NCI-H460 (cell line): ENCODE measurements at regions not wholly inside any gene's neighbourhood (a gene's known extent, or its start where the extent isn't known, plus 50 kb on each side); places are given as distances from the start of the nearest gene placed in this dataset.

Source experiments
- DNase-seq: peaks from one replicate; pipeline ENCODE4 v3.0.0-alpha.2; 2016; ENCODE audit warnings: low read depth; ENCODE audit errors: extremely low read depth

DNA sequence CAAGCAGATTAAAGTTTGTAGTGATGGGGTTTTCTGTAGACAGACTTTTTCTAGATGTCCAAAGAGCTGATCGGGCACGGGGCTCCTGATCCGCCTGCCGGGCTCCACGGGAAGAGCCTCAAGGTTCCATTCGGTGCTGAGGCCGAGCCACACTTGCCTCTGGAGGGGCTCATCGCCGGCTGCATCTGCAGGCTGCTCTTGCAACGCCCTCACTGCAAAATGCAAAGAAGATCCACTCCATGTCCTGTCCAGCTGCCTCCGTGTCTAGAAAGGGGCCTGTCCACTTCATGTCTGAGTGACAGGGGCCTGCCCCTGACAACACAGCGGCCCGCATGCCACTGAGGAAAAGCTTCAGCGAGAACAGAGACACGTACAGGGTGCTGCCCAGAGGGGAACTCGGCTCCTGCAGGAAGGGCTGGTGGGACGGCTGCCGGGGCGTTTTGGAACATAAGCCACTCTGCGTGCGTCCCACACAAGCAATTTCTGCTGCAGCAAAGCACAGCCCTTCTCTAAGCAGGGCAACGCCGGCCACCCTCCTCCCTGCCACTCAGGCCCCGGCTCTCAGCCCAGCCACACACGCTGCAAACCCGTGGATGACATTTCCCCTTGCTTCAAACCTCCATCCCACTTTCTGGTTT lies 53.6 kb upstream of the CTDP1 start:
- DNase-seq = no peak

DNA sequence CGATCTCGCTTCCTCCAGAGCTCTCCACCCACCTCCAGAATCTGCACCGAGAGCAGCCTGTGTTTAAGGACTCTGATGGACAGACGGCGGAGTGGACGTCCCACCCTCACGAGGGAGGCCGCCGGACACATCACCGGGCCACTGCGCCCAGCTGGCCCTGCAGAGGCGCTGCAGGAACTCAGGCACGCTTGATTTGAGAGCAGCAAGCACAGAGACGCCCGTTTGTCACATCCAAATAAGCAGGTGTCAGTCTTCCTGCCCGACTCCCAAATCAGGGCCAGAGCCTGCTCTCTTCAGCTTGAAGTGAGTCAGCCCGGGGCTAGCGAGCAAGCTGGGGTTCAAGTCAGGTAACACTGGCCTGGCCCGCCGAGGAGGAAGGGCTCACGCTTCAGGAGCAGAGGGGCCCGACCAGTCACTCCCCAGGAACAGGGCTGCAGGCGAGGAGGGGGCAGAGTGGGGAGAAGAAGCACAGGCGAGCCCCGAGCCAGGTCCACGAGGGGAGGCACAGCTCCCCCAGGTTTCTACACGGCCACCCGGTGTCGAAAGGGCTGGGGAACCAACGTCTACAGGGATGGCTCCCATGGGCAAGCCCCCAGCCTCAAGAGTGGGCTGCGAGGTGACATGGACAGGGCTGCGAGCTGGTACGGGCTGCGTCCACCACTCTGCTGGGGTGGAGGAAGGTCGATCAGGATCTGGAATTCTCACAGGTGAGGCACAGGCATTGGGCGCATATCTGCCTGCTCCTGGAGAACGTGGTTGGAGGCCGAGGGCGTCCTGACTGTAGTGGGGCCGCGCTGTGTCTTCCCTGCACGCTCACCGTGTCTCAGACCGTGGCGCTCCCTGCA lies 52.5 kb upstream of the CTDP1 start:
- no peak for DNase-seq

DNA sequence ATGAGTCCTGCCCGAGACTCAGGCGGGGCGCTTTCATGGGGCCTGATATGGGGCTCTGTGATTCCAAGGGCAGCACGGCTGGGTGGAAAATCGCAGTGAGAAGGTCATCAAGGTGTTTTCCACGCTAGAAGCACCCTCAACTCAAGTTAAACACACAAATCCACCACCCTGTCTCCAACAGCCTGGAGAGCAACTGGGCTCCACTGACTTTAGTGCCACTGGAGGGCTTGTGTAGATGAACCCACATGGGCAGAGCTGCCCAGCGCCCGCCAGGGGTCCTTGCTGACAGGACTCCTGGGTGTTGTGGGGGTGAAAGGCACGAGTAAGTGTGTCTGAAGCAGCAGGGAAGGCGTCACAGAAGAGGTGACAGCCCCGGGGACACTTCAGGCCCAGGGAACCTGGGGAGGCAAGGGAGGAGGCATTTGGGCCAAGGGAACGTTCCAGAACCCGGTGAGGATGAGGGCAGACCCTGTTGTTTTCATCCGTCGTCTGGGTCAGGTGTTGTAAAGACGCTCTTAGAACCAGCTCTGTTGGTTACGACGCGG lies 51.8 kb upstream of the CTDP1 start:
- DNase-seq = no peak

DNA sequence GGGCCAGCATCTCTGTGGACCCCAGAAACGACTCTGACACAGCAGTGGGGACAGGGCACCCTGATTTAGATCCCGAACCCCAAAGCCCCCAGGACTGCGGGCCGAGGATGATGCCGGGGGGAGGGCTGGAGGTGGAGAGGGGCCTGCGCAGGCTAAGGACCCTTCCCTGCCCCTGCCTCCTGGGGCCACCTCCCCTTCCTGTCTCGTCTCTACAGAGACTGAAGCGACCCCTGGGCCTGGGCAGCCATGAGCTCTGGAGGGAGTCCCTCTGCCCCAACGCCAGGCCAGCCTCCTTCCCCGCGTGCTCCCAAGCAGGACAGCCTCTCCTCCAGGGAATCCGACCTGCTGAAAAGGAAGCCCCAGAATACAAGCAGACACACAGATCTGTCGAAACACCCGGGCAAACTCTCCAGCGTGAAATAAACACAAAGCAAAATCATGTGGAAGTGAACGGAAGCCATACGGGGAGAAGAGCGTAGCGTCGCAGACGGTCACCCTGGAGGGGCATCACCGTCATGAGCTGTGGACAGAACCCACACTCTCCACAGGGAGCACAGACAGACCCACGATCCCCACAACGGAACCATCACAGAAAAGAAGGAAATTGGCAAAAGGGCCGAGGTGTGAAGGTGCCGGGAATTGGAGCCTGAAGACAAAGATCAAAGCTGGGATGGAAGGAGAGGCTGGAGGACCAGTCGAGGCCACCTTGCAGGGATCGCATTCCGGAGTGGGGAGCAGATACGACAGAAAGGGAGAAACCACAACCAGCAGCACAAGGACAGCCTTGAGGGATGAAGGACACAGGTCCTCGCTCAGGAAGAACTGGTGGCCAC lies 51.0 kb upstream of the CTDP1 start:
- no peak for DNase-seq

DNA sequence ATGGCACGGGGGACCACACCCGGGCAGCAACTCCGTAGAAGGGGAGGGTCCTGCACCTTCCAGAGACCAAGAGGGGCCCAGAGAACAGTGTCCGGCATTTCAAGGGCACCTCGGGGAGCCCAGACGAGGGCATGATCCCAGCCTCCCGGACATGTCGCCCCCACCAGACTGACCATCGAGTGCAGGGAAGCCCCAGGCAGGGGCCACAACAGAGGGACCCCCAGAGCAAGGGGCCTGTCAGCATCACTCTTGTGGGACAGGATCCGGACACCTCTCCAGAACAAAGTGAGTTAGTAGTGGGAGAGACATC lies 50.4 kb upstream of the CTDP1 start:
- DNase-seq = no peak

DNA sequence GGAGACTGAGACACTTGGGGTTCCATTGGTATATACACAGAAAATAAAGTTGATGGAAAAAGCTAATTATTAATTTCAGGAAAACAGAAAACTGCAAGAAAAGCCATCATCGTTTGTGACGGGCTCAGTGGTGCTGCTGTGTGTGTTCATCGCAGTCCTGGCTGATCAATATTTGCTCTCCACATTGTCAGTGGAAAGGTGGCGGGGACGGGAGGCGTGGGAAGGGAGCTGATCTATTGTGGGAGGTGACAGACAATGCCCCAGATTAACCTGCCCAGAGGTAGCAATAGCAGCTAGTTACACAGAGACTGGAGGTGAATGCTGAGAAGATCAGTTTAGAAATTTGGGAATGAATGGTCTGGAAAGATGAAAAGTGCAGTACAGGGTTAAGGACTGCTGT lies 50.0 kb upstream of the CTDP1 start:
- no peak for DNase-seq
